AG08395 (cell line): ENCODE measurements at regions not wholly inside any gene's neighbourhood (a gene's known extent, or its start where the extent isn't known, plus 50 kb on each side); places are given as distances from the start of the nearest gene placed in this dataset.

Experiments used
- DNase-seq: peaks from one replicate; pipeline ENCODE4 v3.0.0; 2012; ENCODE audit warnings: mixed read lengths, low spot score

- no peak for DNase-seq
These were observed 85.7 kb upstream of the RBBP8 start for GRCh38 chr18:22847392-22847791.

GRCh38 chr18:22847867-22848451, 85.2 kb upstream of the RBBP8 start:
- DNase-seq, result no peak

- peak; percentile 21 for DNase-seq
These were observed 84.5 kb upstream of the RBBP8 start for GRCh38 chr18:22848615-22849014.

GRCh38 chr18:22856870-22857269, 76.3 kb upstream of the RBBP8 start:
- no peak for DNase-seq

- DNase-seq, result no peak
These were observed 75.0 kb upstream of the RBBP8 start for GRCh38 chr18:22858121-22858520.

GRCh38 chr18:22860807-22861206, 72.3 kb upstream of the RBBP8 start:
- DNase-seq, result no peak

- DNase-seq, result no peak
These were observed 67.6 kb upstream of the RBBP8 start for GRCh38 chr18:22865354-22866116.

GRCh38 chr18:22868831-22869230, 64.3 kb upstream of the RBBP8 start:
- no peak for DNase-seq

GRCh38 chr18:22871809-22872525, 61.2 kb upstream of the RBBP8 start:
- no peak for DNase-seq

- no peak for DNase-seq
These were observed 60.1 kb upstream of the RBBP8 start for GRCh38 chr18:22872900-22873537.

- no peak for DNase-seq
These were observed 53.8 kb upstream of the RBBP8 start for GRCh38 chr18:22879293-22879692.

GRCh38 chr18:22882084-22882483, 51.0 kb upstream of the RBBP8 start:
- no peak for DNase-seq

GRCh38 chr18:22883179-22883578, 49.9 kb upstream of the RBBP8 start:
- no peak for DNase-seq
